GM12873 (cell line): ENCODE measurements at regions not wholly inside any gene's neighbourhood (a gene's known extent, or its start where the extent isn't known, plus 50 kb on each side); places are given as distances from the start of the nearest gene placed in this dataset.

Source experiments
- CTCF ChIP-seq: IDR thresholded peaks from 2 replicates; pipeline ENCODE4 v1.5.1; 2012; ENCODE audit warnings: low read depth, mild to moderate bottlenecking, moderate library complexity, low read length, control low read depth; ENCODE audit not compliant: insufficient read depth; ENCODE audit errors: missing control alignments

- TF ChIP-seq CTCF, result no peak
Observed at GRCh38 chr20:11976966-11977365, 59.3 kb downstream of the BTBD3 start.

- no peak for TF ChIP-seq CTCF
Observed at GRCh38 chr20:11978496-11978895, 60.8 kb downstream of the BTBD3 start.

- no peak for TF ChIP-seq CTCF
Observed at GRCh38 chr20:11979306-11979990, 61.8 kb downstream of the BTBD3 start.

GRCh38 chr20:11980263-11980662 lies 62.6 kb downstream of the BTBD3 start:
- no peak for TF ChIP-seq CTCF

- TF ChIP-seq CTCF, result no peak
Observed at GRCh38 chr20:11981366-11981947, 63.8 kb downstream of the BTBD3 start.

GRCh38 chr20:11982289-11982954 lies 64.7 kb downstream of the BTBD3 start:
- no peak for TF ChIP-seq CTCF

- no peak for TF ChIP-seq CTCF
Observed at GRCh38 chr20:11982955-11983470, 65.3 kb downstream of the BTBD3 start.
